ENCODE measurements at regions not wholly inside any gene's neighbourhood (a gene's known extent, or its start where the extent isn't known, plus 50 kb on each side); places are given as distances from the start of the nearest gene placed in this dataset.
"Not testable (repeated sequence)": the region's sequence is repeated elsewhere in the genome, so short reads cannot be mapped to it uniquely, and the experiment has no call there.

- no peak for DNase-seq (ENCODE audit: low read depth)
These were observed 53.3 kb upstream of the CYLC2 start for GRCh38 chr9:102941868-102942267.

GRCh38 chr9:102922526-102922925 lies 72.6 kb upstream of the CYLC2 start:
- no peak for DNase-seq (ENCODE audit: low read depth)

GRCh38 chr9:102911185-102911584 lies 83.9 kb upstream of the CYLC2 start:
- no peak for DNase-seq (ENCODE audit: low read depth)

- DNase-seq (ENCODE audit: low read depth), result not testable (repeated sequence)
These were observed 89.3 kb upstream of the CYLC2 start for GRCh38 chr9:102905795-102906194.

- DNase-seq (ENCODE audit: low read depth), result no peak
These were observed 103.1 kb upstream of the CYLC2 start for GRCh38 chr9:102892025-102892424.

GRCh38 chr9:102888747-102889146 lies 106.4 kb upstream of the CYLC2 start:
- not testable (repeated sequence) for DNase-seq (ENCODE audit: low read depth)

GRCh38 chr9:102875687-102876086 lies 119.4 kb upstream of the CYLC2 start:
- DNase-seq (ENCODE audit: low read depth), result no peak

- DNase-seq (ENCODE audit: low read depth), result peak; percentile 41
These were observed 127.6 kb upstream of the CYLC2 start for GRCh38 chr9:102867488-102867887.

- no peak for DNase-seq (ENCODE audit: low read depth)
These were observed 132.7 kb upstream of the CYLC2 start for GRCh38 chr9:102862478-102862877.

- peak; percentile 6 for DNase-seq (ENCODE audit: low read depth)
These were observed 139.5 kb upstream of the CYLC2 start for GRCh38 chr9:102855641-102856040.

- no peak for DNase-seq (ENCODE audit: low read depth)
These were observed 149.2 kb upstream of the CYLC2 start for GRCh38 chr9:102845827-102846371.

GRCh38 chr9:102844716-102845115 lies 150.4 kb upstream of the CYLC2 start:
- DNase-seq (ENCODE audit: low read depth), result no peak

GRCh38 chr9:102842423-102842822 lies 152.7 kb upstream of the CYLC2 start:
- no peak for DNase-seq (ENCODE audit: low read depth)

- no peak for DNase-seq (ENCODE audit: low read depth)
These were observed 153.8 kb upstream of the CYLC2 start for GRCh38 chr9:102841376-102841775.

- DNase-seq (ENCODE audit: low read depth), result no peak
These were observed 154.8 kb upstream of the CYLC2 start for GRCh38 chr9:102840335-102840734.

- DNase-seq (ENCODE audit: low read depth), result no peak
These were observed 162.3 kb upstream of the CYLC2 start for GRCh38 chr9:102832814-102833213.

- DNase-seq (ENCODE audit: low read depth), result no peak
These were observed 198.9 kb upstream of the CYLC2 start for GRCh38 chr9:102796244-102796643.

GRCh38 chr9:102795532-102795931 lies 199.6 kb upstream of the CYLC2 start:
- no peak for DNase-seq (ENCODE audit: low read depth)

GRCh38 chr9:102779356-102779755 lies 215.8 kb upstream of the CYLC2 start:
- DNase-seq (ENCODE audit: low read depth), result no peak

- DNase-seq (ENCODE audit: low read depth), result no peak
These were observed 216.4 kb upstream of the CYLC2 start for GRCh38 chr9:102778746-102779145.

- no peak for DNase-seq (ENCODE audit: low read depth)
These were observed 224.4 kb upstream of the CYLC2 start for GRCh38 chr9:102770704-102771103.

- DNase-seq (ENCODE audit: low read depth), result no peak
These were observed 225.8 kb upstream of the CYLC2 start for GRCh38 chr9:102769307-102769706.

GRCh38 chr9:102768002-102768401 lies 227.1 kb upstream of the CYLC2 start:
- no peak for DNase-seq (ENCODE audit: low read depth)

- DNase-seq (ENCODE audit: low read depth), result no peak
These were observed 228.1 kb upstream of the CYLC2 start for GRCh38 chr9:102767076-102767475.

- DNase-seq (ENCODE audit: low read depth), result no peak
These were observed 254.6 kb upstream of the CYLC2 start for GRCh38 chr9:102740578-102740977.

Measured in M059J (cell line).